Suprapubic skin (tissue), 4 donors: ENCODE measurements at regions not wholly inside any gene's neighbourhood (a gene's known extent, or its start where the extent isn't known, plus 50 kb on each side); places are given as distances from the start of the nearest gene placed in this dataset.
"Not testable (repeated sequence)": the region's sequence is repeated elsewhere in the genome, so short reads cannot be mapped to it uniquely, and the experiment has no call there.

Experiments used
- EP300 ChIP-seq: sonication (generic); formaldehyde crosslinking; IDR thresholded peaks from one replicate; pipeline ENCODE4 v1.6.1; 2017; ENCODE audit warnings: antibody characterized with exemption
- POLR2A ChIP-seq, 2 donors: fragments of 450-650 bp; IDR thresholded peaks; one replicate each; pipeline ENCODE4 v1.6.1; 2017; ENCODE audit warnings: antibody characterized with exemption in 2 of 2, mild to moderate bottlenecking in 2 of 2, moderate library complexity in 2 of 2
- POLR2AphosphoS5 ChIP-seq, 3 donors: sonication (generic); formaldehyde crosslinking; IDR thresholded peaks; one replicate each; pipeline ENCODE4 v1.6.1; 2017; ENCODE audit warnings: antibody characterized with exemption in 3 of 3
- TF ChIP-seq, protein P1 (sequence below), 2 donors: fragments of 200-600 bp in 1 of 2; fragments of 450-650 bp in 1 of 2; sonication (generic) in 1 of 2; IDR thresholded peaks; one replicate each; pipeline ENCODE4 v1.5.1; 2016 to 2019; ENCODE audit warnings: antibody characterized with exemption in 2 of 2, mild to moderate bottlenecking in 1 of 2, moderate library complexity in 1 of 2

DNA sequence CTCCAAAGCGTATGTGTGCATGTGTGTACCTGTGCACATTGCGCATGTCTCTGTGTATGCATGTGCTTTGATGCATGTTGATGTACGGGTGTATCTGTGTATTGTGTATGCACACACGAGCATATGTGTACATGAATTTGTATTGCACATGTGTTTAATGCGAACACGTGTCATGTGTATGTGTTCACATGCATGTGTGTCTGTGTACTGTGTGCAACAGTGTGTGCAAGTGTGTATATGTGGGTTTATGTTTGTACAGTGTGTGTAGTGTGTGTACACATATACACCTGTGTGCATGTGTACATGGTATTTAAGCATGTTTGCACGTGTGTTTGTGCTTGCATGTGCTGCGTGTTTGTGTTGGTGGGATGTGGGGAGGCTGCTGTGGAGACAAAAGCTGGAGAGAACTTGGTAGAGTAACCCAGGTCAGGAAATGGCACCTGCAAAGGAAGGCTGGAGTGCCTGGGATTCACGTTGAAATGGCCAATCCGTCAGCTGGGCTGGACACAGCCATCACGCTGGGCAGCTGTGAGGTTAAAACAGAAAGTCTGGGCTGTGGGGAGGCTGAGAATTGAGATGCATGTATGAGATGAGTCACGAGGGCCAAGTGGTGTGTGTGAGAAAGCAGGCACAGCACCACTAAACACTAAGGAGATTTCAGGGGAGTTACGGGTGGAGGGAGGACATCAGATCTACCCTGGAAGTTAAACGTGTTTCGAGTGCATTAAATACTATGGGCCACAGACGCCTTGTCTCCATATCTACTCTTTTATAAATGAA is 68.3 kb upstream of the SAMD11 start:
- TF ChIP-seq, protein P1, sequence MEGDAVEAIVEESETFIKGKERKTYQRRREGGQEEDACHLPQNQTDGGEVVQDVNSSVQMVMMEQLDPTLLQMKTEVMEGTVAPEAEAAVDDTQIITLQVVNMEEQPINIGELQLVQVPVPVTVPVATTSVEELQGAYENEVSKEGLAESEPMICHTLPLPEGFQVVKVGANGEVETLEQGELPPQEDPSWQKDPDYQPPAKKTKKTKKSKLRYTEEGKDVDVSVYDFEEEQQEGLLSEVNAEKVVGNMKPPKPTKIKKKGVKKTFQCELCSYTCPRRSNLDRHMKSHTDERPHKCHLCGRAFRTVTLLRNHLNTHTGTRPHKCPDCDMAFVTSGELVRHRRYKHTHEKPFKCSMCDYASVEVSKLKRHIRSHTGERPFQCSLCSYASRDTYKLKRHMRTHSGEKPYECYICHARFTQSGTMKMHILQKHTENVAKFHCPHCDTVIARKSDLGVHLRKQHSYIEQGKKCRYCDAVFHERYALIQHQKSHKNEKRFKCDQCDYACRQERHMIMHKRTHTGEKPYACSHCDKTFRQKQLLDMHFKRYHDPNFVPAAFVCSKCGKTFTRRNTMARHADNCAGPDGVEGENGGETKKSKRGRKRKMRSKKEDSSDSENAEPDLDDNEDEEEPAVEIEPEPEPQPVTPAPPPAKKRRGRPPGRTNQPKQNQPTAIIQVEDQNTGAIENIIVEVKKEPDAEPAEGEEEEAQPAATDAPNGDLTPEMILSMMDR (IDR thresholded peaks at IDR 0.05): not testable (repeated sequence)
- not testable (repeated sequence) for TF ChIP-seq POLR2AphosphoS5 (IDR thresholded peaks at IDR 0.05); EP300; POLR2A (IDR thresholded peaks at IDR 0.05)
